DMS53 treated with DMSO at 0.1 percent for 48 hours (cell line): ENCODE measurements at regions not wholly inside any gene's neighbourhood (a gene's known extent, or its start where the extent isn't known, plus 50 kb on each side); places are given as distances from the start of the nearest gene placed in this dataset.

Source experiments
- DNase-seq: peaks from one replicate; lab custom pipeline; 2025; ENCODE audit not compliant: unreplicated experiment; lab: John Stamatoyannopoulos, UW

DNA sequence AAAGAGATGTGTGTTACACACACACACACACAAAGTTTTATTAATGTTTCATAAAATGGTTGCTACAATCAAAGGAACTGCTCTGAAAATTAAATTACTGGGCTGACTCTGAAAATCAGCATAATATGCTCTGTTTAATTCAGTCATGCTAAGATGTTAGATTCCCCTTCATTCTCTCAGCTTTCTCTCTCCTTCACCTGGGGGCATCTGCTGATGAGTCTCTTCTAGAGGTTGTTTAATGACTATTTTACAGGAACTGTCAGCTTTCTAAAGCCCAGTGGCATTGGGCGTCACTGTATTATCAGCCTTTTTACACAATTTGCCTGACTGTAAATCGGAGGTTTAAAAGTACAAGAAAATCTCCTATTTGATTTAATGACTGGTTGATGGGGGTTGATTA is 559.7 kb upstream of the POU3F2 start:
- DNase-seq = no peak

DNA sequence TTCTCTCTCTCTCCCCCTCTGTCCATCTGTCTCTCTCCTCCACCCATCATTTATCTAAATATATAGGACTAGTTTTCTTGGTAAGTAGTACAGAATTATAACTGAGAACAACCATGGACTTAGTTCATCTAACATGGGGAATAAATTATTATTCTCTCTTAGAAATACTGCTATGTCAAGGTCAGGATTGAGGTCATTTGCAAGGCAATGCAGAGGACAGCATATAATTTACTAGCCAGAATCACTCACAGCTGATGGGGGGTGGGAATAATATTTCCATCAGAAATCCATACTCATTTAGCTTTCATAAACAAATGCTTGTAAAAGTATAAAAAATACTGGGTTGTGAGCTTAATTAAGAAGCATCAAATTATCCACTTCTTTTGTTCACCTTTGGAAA is 553.9 kb upstream of the POU3F2 start:
- no peak for DNase-seq

DNA sequence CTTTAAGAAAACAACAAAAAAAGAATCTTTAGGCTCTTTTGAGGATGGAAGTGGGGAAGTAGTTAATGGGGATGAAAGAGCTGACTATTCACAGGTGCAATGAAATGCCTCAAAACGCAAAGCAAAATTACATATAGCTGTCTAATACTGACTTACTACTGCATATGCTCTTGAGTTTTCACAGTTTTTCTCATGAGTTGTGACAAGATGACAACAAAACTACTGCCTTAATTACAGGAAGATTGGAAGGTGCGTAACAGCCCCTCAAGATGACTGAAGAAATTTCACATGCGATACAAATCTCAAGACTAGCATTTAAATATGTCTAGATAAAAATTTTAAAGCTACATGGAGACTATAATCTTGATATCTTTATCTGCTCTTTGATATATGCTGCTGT is 547.8 kb upstream of the POU3F2 start:
- no peak for DNase-seq

DNA sequence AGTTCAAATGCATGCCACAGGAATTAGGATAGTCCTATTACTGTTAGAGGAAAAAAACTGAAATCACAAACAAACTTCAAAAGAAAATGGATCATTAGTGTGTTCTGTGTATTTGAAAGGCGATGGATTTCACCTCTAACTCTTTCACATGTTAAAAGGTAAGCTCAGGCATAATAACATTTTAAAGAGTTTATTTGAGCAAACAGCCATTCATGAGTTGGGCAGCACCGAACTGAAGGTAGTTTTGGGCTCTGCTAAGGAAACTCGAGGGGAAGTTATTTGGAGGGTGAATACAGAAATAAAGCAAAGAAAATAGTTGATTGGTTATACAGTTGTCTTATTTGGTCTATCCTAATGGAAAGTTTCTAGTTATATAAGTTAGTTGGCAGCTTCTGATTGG is 546.5 kb upstream of the POU3F2 start:
- no peak for DNase-seq

DNA sequence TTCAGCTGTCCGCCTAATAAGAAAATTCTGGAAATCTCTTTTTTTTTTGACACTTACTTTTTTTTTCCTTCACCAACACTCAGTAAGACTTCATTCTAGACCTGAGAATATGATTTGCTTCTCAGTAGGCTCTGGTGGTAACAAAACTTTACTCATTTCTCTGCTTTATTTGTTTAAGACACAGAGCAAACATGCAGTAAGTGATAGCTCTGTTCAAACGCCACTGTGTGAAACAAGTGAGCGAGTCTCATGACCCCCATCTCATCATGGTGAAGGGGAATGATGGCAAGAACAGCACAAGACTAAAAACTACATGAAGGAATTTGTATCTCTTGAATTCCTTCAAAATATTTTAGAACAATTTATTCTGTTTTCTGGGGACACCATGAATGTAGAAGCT is 541.6 kb upstream of the POU3F2 start:
- peak; percentile 47 for DNase-seq

DNA sequence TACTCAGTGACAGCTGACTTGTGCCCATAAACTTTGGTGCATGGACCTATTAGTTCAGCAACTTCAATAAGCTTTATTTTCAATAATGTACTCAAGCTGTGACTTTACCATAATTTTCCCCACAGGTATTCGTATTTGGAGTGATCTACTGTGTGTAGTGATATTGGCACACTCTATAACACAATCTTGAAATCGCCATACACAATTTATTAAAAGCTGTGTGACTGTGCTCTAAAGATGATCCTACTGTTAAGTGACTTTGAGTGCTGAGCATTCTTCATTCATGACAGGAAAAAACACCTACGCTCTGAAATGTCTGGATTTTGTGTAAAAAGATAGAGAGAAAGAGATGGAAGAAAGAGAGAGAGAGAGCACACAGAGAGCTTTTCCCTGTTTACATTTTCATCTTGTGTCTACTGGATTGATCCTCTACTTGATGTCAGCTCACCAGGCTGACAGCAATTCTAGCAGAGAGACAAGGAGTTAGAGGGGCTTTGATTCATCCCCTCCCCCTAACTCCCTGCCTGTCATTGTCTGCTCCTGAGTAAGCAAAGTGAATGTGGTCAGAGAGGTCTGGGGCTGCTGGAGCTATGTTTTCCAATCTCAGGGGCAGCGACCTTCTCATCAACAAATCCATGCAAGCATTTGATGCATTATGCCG is 538.7 kb upstream of the POU3F2 start:
- DNase-seq = no peak

DNA sequence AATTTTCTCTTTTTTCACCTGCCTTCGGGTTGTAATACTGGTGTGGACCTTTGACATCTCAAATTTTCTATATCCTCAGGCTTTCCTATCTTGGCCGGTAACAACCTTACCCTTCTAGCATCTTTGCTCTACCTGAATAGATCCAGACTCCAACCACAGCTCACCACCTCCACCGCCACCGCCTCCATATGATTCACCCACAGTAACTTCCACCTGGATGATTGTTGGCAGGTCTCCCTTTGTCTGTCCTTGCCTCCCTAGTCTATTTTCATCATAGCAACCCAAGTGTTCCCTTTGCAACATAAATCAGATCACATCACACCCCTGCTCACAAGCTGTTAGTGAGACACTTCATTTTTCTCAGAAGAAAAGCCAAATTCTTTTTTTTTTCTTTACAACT is 525.8 kb upstream of the POU3F2 start:
- DNase-seq = no peak

DNA sequence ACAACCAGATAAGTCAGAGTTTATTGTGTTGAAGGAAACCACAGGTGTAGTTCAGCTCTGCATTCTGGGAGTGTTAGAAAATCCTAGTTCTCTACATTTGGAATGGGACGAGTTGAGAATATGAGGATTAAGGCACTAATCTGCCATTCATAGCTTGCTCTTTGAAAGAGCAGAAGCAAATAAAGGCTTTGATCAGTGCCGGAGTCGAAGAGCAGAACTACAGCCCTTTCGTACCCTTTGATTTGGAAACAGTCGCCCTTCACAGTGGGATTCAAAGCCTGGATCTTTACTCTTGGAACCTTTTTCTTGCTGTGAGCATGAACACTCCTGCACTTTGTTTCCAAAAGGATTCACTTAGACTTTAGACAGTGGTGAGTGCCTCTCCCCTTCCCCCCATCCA is 523.9 kb upstream of the POU3F2 start:
- no peak for DNase-seq

DNA sequence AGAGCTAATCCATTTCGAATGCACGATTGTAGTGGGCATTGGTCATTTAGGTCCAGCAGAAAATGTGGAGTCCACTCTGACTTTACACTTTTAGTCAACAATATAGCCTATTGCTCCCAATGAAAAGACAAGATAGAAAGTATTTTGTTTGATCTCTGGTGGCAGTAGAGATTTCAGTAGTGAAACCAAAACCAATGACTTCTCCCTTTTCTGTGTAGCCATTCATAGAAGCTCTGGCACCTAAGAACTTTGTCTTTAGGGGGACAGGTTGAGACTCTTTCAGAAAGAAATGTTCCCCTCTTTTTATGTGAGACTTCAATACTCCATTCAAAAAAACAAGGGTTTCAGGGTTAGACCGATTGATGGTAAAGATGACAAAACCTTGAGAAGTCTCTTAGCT is 510.8 kb upstream of the POU3F2 start:
- DNase-seq = no peak

DNA sequence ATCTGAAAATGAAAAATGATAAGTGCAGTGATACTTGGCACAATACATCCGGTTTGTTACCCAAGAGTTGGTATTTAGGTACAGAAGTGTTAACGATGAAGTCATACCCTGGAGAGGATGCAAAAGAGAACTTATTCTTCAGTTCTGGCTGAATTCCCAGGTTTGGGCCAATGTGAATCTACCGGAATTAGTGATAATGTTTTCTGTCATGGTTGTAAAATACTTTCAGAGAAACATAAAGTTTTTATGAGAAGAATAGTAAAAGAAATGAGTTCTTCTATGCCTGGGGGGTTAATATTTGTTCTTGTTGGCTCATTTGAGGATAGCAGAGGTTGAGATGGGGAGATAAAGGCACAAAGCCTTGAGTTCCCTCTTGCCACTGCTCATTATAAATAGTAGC is 509.9 kb upstream of the POU3F2 start:
- DNase-seq = no peak

DNA sequence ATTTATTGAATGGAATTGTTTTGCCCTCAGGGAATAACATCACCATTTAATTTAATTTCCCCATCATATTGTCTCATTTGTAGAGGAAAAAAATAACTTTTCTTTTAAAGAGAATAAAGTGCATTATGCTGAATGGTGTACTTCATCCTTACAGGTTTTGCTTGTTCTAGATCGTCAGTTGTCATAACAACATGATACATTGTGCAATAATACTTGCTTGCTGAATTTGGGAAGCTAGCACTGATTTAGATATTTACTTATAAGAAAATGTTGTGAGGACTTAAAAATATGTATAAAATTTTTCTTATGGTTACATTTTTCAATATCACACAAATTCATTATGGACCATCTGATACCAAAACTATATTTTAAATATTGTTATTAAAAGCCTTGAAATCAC is 509.0 kb upstream of the POU3F2 start:
- no peak for DNase-seq

DNA sequence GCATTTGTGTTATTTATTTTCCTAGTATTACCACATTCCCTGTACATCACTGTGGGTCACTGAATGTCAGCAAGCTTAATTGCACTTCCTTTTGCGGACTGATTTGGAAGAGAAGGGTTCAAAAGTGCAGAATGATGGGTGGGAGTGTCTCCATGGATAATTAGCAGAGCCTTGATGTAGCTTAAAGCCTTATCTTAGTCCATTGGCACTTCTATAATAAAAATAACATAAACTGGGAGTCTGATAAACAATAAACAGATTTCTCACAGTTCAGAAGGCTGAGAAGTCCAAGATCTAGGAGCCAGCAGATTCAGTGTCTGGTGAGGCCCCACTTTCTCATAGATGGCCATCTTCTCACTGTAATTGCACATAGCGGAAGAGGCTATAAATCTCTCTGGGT is 501.1 kb upstream of the POU3F2 start:
- DNase-seq = no peak

DNA sequence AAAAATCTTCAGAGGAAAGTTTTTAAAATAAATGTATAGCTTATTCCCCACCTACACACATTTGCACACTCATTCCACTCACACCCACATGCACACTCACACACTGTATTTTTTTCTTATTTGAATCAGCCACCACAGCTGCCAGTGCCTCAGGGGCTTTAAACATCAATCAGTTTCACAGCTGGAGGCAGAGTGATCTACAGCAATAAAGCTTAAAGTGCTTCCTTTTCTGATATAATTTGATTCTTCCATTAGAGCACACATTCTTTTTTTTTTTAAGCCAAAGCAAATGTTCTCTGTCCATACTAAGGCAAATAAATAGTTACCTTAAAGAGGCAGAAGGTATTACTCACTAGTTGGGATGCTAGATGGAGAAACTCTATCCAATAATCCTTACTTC is 498.8 kb upstream of the POU3F2 start:
- no peak for DNase-seq

DNA sequence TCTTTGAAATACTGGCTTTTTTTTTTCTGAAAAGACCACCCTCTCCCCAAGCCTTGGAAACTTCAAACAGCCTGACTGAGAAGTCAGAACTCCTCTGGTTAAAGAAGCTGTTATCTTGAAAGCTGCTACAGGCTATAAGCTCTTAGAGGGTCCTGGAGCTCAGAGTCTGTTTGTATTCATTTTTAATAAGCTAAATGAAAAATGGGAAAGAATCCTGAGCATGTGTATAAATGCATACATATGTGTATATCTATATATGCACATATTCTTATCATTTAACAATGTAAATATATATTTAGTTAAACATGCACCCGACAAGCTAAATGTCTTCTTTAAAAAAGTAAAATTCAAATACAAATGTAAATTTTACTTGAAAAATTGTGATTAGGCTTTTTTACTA is 494.9 kb upstream of the POU3F2 start:
- no peak for DNase-seq

DNA sequence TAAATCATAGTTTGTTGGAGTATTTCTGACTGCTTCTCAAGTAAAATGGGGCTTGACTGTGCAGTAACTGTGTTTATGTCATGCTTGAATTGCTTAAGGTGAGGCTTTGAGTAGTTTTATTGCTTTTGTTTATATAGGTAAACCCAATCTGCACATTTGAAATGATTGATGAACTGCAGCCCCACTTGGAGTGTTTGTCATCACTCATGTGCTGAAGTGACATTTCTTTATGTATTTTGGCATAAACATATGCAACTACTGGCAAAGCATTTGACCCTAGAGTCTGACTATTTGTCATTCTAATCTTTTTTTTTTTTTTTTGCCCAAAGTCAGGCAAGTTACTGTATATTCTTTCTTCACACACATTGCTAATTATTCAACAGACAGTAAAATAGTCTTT is 491.4 kb upstream of the POU3F2 start:
- DNase-seq = peak; percentile 30

DNA sequence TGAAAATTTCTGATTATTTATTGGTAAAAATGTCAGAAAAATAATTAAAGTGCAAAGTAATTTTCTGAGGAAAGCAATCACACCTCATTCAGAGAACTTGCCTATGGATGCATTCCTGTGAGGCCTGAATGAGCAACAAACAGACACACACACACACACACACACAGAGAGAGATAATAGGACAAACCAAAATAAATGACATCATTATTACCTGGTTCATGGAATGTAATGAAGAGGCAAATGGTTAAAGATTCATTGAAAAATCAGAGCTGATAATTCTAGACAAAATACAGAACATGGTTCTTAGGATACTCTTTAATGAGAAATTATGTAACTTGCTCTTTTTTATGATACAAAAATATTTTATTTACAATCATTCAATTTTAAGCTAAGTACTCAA is 490.6 kb upstream of the POU3F2 start:
- no peak for DNase-seq

DNA sequence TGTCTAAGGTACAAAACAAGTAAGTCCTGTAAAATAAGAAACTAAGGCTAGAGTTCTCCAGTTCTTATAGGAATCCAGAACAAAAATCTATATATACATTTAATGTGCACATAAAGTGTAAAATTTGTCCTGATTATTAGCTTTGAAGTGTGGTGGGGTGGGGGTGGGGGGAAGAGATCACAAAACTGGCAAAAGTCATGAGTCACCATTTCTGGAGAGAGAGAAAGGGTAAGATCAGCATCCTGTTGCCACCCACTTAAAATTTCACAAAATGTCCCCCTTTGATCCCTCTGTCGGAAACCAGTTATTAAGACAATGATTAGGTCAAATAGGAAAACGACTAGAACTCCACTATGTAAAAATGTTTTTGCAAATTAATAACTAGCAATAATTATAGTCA is 482.0 kb upstream of the POU3F2 start:
- DNase-seq = no peak

DNA sequence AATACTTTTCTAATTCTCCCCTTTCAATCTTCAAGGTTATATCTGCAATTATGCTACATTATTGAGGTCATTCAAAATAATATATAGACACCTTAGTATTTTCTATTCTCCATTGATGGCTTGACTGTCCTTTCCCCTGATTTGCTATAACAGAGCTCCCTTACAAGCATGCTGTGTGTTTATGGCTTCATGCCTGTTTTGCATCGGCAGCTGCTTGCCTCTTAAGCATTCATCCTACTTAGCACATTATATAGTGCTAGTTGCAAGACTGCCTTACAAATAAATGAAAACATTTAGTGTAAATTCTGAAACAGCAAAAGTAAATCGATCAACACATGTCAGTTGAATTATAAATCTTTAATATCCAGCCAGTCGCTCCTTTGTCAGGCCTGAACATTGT is 476.2 kb upstream of the POU3F2 start:
- DNase-seq = no peak

DNA sequence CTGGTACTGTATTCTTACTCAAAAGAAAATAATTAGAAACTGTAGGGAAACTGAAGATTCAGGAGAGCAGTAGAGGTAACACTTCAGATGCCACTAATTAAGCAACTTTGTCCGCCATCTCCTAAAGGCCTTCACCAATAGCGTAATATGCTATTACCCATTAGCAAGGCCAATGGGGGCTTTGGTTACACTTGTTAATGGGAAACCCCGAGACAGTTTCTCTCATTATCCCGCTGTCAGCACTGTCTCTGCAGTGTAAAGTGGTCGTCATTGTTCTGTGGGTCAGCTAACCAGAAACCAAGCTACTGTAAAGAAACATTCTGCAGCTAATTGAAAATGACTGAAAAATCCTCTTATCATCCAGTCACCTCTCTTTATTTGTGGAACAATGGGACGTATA is 468.0 kb upstream of the POU3F2 start:
- DNase-seq = no peak

DNA sequence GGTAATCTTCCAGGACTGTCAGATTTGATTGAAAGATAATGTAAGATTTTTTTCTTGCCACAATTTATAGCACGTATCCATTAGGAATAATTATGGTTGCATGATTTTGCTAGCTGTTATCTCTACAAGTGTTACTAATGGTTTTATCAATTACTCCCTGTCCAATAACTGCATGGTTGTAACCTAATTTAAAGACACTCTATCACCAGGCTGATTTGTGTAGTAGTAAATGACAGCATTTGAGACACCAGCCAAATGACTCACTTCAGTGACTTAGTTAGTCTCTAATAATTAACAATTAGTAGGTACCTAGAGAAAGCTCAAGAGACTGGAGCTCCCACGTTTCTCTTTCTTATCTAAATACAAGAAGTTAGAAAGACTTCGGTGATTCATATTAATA is 453.8 kb upstream of the POU3F2 start:
- no peak for DNase-seq

DNA sequence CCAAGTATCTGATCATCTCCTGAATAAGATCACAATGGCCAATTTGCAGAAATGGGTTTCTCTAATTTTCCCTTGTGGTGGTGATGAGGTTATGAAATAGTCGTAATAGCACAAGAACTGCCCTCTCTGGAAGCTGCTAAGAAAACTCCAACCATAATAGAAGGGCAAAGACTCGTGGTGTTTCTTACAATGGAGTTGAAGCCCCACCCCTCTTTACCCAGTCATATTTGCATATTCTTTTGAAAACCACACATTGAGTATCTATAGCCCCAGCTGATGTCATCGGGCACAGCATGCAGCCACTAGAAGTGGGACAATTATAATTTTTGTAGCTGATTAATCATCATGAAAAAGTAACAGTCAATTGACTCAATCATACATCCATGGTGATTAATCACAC is 452.1 kb upstream of the POU3F2 start:
- no peak for DNase-seq

DNA sequence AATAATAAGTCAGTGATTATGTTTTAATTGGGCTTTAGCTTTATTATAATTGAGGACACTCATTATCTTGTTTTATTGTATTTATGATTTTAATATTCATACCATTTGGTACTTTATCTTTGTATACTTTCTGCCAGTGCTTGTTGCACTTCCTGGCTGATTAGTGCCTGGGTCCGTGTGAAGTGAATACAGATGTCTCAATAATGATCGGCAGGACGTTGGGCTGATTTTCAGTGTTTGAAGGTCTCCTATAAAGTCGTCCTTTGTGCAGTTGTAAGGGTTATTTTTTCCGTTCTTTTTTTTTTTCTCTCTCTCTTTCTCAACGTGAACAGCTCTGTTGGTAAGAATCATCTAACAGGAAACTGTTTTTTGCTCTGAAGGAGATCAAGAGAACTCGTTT is 450.0 kb upstream of the POU3F2 start:
- DNase-seq = no peak

DNA sequence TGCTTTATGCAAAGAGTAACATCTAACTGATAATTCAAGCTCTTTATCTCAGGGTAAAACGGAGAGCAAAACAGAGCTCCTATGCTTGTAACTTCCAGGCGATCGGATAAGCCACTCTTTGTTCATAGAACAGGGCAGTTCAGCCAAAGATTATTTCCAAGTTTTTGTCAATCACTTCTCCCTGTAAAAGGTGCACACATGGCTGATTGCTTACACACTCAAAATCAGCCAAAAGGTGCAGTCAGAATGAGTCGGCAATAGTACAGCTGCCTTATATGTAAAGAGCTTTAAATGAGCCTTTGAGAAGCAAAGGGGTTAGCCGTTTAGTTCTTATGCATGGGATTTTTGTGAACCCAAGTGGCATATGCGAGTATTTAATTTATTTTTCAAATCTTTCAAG is 449.6 kb upstream of the POU3F2 start:
- DNase-seq = no peak
